ENCODE measurements at regions not wholly inside any gene's neighbourhood (a gene's known extent, or its start where the extent isn't known, plus 50 kb on each side); places are given as distances from the start of the nearest gene placed in this dataset.

DNA sequence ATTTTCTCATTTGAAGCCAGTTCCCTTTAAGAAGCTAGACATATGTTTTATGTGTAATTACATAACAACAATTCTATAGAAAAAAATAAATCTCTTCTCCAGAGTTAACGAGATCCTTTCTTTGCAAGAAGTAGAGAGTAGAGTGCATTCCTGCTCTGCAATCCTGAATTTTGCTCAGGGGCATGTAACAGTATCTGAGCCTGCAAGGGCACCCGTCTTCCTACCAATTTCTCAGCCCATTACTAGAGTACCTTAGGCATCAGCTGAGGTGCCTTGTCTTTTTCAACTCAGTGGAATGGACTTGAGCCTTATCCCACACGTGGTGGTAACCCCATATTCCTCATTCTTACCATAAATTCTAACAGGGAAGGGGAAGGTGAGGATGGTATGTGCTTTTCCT lies 205.9 kb downstream of the IKZF2 start:
- Histone ChIP-seq H4K20me1 (ENCODE audit: insufficient read depth, poor library complexity, severe bottlenecking) (no peaks in the 10 kb centered on the region), H3K36me3 (replicated peaks; ENCODE audit: insufficient read depth, low read depth) (no peaks in the 10 kb centered on the region), H3K4me2 (no peak overlapping the region), H3K27ac (no peak overlapping the region), H2AFZ (no peak overlapping the region), H3K4me3 (no peak overlapping the region), H3K27me3 (no peaks in the 10 kb centered on the region), H3K79me2 (no peaks in the 10 kb centered on the region), H3K4me1 (ENCODE audit: insufficient read depth) (peaks cover 12% of the 10 kb centered on the region), H3K9me2 (replicated peaks; ENCODE audit: insufficient read depth) (no peaks in the 10 kb centered on the region), H3K9me3 (ENCODE audit: low read depth) (no peaks in the 10 kb centered on the region)
- TF ChIP-seq EZH2phosphoT487 (IDR thresholded peaks at IDR 0.05; ENCODE audit: low read depth, severe bottlenecking, unreplicated experiment) (no peak), EZH2 (IDR thresholded peaks at IDR 0.05; ENCODE audit: borderline replicate concordance) (no peak)
- TF ChIP-seq, protein P1, sequence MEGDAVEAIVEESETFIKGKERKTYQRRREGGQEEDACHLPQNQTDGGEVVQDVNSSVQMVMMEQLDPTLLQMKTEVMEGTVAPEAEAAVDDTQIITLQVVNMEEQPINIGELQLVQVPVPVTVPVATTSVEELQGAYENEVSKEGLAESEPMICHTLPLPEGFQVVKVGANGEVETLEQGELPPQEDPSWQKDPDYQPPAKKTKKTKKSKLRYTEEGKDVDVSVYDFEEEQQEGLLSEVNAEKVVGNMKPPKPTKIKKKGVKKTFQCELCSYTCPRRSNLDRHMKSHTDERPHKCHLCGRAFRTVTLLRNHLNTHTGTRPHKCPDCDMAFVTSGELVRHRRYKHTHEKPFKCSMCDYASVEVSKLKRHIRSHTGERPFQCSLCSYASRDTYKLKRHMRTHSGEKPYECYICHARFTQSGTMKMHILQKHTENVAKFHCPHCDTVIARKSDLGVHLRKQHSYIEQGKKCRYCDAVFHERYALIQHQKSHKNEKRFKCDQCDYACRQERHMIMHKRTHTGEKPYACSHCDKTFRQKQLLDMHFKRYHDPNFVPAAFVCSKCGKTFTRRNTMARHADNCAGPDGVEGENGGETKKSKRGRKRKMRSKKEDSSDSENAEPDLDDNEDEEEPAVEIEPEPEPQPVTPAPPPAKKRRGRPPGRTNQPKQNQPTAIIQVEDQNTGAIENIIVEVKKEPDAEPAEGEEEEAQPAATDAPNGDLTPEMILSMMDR (IDR thresholded peaks at IDR 0.05; ENCODE audit: poor library complexity): no peak
- 36% methylated on average over 3 of the region's 3 CpGs for WGBS (ENCODE audit: low lambda C conversion rate, missing lambda C conversion rate)
- DNase-seq (ENCODE audit: low spot score): no peak

DNA sequence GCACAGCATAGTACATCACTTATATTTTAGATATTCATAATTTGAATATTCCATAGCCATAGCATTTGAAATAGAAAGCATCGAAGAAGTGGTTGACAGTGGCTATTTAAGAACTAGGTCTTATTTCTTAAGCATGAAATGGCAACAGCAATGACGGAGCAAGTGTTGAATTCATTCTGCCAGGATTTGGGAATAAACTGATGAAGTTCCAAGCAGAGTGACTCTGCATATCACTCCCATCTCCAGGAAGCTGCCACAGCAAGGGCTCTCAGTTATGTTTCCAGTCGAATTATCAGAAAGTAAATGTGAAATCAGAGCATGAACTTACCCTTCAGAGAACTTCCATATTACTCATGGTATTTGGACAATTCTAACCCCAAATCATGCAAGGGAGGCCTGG lies 208.1 kb downstream of the IKZF2 start:
- no peaks in the 10 kb centered on the region for H3K9me3 ChIP-seq (ENCODE audit: low read depth)
- TF ChIP-seq, protein P1 (IDR thresholded peaks at IDR 0.05; ENCODE audit: poor library complexity): no peak
- TF ChIP-seq EZH2phosphoT487 (IDR thresholded peaks at IDR 0.05; ENCODE audit: low read depth, severe bottlenecking, unreplicated experiment): no peak
- no peak for TF ChIP-seq EZH2 (IDR thresholded peaks at IDR 0.05; ENCODE audit: borderline replicate concordance)
- no peak overlapping the region for H3K4me2 ChIP-seq
- H3K9me2 ChIP-seq (replicated peaks; ENCODE audit: insufficient read depth): no peaks in the 10 kb centered on the region
- no peak for DNase-seq (ENCODE audit: low spot score)
- H3K27ac ChIP-seq: no peak overlapping the region
- no peak overlapping the region for H2AFZ ChIP-seq
- H3K27me3 ChIP-seq: no peaks in the 10 kb centered on the region
- no peaks in the 10 kb centered on the region for H3K36me3 ChIP-seq (replicated peaks; ENCODE audit: insufficient read depth, low read depth)
- peaks cover 15% of the 10 kb centered on the region for H3K4me1 ChIP-seq (ENCODE audit: insufficient read depth)
- H3K79me2 ChIP-seq: no peaks in the 10 kb centered on the region
- H4K20me1 ChIP-seq (ENCODE audit: insufficient read depth, poor library complexity, severe bottlenecking): no peaks in the 10 kb centered on the region
- H3K4me3 ChIP-seq: no peak overlapping the region
- WGBS (ENCODE audit: low lambda C conversion rate, missing lambda C conversion rate): 86% methylated on average over 3 of the region's 3 CpGs

DNA sequence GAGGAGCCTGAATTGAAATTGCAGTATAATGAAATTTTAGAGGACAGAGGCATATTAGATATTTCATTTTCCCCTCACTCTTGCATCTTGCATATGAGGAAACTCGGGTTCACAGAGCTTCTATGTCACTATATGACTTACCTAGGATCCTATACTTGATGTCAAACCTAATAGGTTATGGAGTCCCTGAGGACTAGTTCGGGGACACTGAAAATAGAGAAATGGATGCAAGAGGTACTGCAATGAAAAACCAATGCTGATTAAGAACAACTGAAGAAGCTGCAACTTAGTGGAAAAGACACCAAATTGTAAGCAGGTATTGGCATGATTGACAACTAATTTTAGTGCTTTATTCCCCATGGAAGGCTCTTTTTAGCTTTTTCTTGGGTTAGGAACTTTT lies 210.1 kb downstream of the IKZF2 start:
- Histone ChIP-seq H3K4me2 (no peak overlapping the region), H3K27ac (peak overlapping the region; percentile 14), H2AFZ (no peak overlapping the region), H3K9me2 (replicated peaks; ENCODE audit: insufficient read depth) (no peaks in the 10 kb centered on the region), H4K20me1 (ENCODE audit: insufficient read depth, poor library complexity, severe bottlenecking) (no peaks in the 10 kb centered on the region), H3K9me3 (ENCODE audit: low read depth) (no peaks in the 10 kb centered on the region), H3K27me3 (no peaks in the 10 kb centered on the region), H3K4me3 (no peak overlapping the region), H3K36me3 (replicated peaks; ENCODE audit: insufficient read depth, low read depth) (no peaks in the 10 kb centered on the region), H3K4me1 (ENCODE audit: insufficient read depth) (peaks cover 15% of the 10 kb centered on the region), H3K79me2 (no peaks in the 10 kb centered on the region)
- whole genome bisulfite sequencing (ENCODE audit: low lambda C conversion rate, missing lambda C conversion rate): 70% methylated on average over 2 of the region's 2 CpGs
- DNase-seq (ENCODE audit: low spot score): no peak
- no peak for TF ChIP-seq EZH2 (IDR thresholded peaks at IDR 0.05; ENCODE audit: borderline replicate concordance)
- TF ChIP-seq, protein P1 (IDR thresholded peaks at IDR 0.05; ENCODE audit: poor library complexity): no peak
- no peak for TF ChIP-seq EZH2phosphoT487 (IDR thresholded peaks at IDR 0.05; ENCODE audit: low read depth, severe bottlenecking, unreplicated experiment)

DNA sequence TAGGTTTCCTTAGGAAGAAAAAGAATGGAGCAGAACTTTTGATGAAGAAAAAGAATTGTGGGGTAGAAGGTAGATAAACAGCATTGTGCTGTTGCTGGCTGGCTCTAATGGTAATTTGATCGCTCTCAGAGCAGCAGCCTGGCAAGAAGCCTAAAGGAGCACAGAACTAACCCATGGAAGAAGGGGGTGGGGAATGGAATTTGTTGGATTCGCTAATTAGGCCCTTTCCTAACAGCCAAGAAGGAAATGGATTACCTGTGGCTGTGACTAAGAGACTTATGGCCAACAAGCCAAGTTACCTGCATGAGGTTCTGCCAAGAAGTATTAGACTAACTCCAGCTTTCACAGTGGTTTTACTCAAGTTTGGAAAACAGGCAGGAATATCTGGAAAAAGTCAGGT lies 210.6 kb downstream of the IKZF2 start:
- TF ChIP-seq EZH2 (IDR thresholded peaks at IDR 0.05; ENCODE audit: borderline replicate concordance) (no peak), EZH2phosphoT487 (IDR thresholded peaks at IDR 0.05; ENCODE audit: low read depth, severe bottlenecking, unreplicated experiment) (no peak)
- TF ChIP-seq, protein P1 (IDR thresholded peaks at IDR 0.05; ENCODE audit: poor library complexity): no peak
- Histone ChIP-seq H3K36me3 (replicated peaks; ENCODE audit: insufficient read depth, low read depth) (no peaks in the 10 kb centered on the region), H2AFZ (no peak overlapping the region), H3K27me3 (no peaks in the 10 kb centered on the region), H3K9me3 (ENCODE audit: low read depth) (no peaks in the 10 kb centered on the region), H3K9me2 (replicated peaks; ENCODE audit: insufficient read depth) (no peaks in the 10 kb centered on the region), H3K4me1 (ENCODE audit: insufficient read depth) (peaks cover 15% of the 10 kb centered on the region), H3K27ac (peak overlapping the region; percentile 14), H3K4me3 (no peak overlapping the region), H3K4me2 (no peak overlapping the region), H3K79me2 (no peaks in the 10 kb centered on the region), H4K20me1 (ENCODE audit: insufficient read depth, poor library complexity, severe bottlenecking) (no peaks in the 10 kb centered on the region)
- WGBS (ENCODE audit: low lambda C conversion rate, missing lambda C conversion rate): 6% methylated on average over 2 of the region's 2 CpGs
- DNase-seq (ENCODE audit: low spot score): peak; percentile 30
